Endodermal cell (in vitro differentiated cells): ENCODE measurements at regions not wholly inside any gene's neighbourhood (a gene's known extent, or its start where the extent isn't known, plus 50 kb on each side); places are given as distances from the start of the nearest gene placed in this dataset.

Source experiments
- DNase-seq: peaks from one replicate; pipeline ENCODE4 v3.0.0-alpha.2; 2017
- H3K27ac ChIP-seq: 2 replicates; pipeline ENCODE4 v1.5.1; 2013; ENCODE audit warnings: mild to moderate bottlenecking, low read depth, low read length, moderate library complexity
- H3K27me3 ChIP-seq: 2 replicates; pipeline ENCODE4 v1.6.1; 2013; ENCODE audit warnings: mild to moderate bottlenecking, low read length, moderate library complexity; ENCODE audit not compliant: insufficient read depth, control insufficient read depth, poor library complexity, severe bottlenecking
- H3K36me3 ChIP-seq: 2 replicates; pipeline ENCODE4 v1.7.0; 2013; ENCODE audit warnings: mild to moderate bottlenecking, low read length, moderate library complexity; ENCODE audit not compliant: control insufficient read depth, insufficient read depth
- H3K4me1 ChIP-seq: one replicate; pipeline ENCODE4 v1.7.0; 2013; ENCODE audit warnings: low read length; ENCODE audit not compliant: control insufficient read depth, insufficient read depth
- H3K4me3 ChIP-seq: 2 replicates; pipeline ENCODE4 v1.5.1; 2013; ENCODE audit warnings: mild to moderate bottlenecking, low read length, moderate library complexity
- H3K9ac ChIP-seq: 2 replicates; pipeline ENCODE4 v1.6.1; 2013; ENCODE audit warnings: mild to moderate bottlenecking, low read length, moderate library complexity; ENCODE audit not compliant: poor library complexity, severe bottlenecking; ENCODE audit errors: extremely low read depth
- H3K9me3 ChIP-seq: 2 replicates; pipeline ENCODE4 v1.6.1; 2013; ENCODE audit warnings: mild to moderate bottlenecking, low read length, moderate library complexity; ENCODE audit not compliant: control insufficient read depth
- H3K27ac Mint-ChIP-seq: 2 replicates; pipeline ENCODE4 v1.8.0; 2020; ENCODE audit warnings: mixed read lengths
- H3K27me3 Mint-ChIP-seq: 2 replicates; pipeline ENCODE4 v1.8.0; 2021; ENCODE audit warnings: mild to moderate bottlenecking, mixed read lengths; ENCODE audit not compliant: insufficient read depth
- H3K36me3 Mint-ChIP-seq: 2 replicates; pipeline ENCODE4 v1.8.0; 2020; ENCODE audit warnings: low read depth, mixed read lengths
- H3K4me1 Mint-ChIP-seq: 2 replicates; pipeline ENCODE4 v1.8.0; 2020; ENCODE audit warnings: mixed read lengths
- H3K4me3 Mint-ChIP-seq: 2 replicates; pipeline ENCODE4 v1.8.0; 2020; ENCODE audit warnings: mild to moderate bottlenecking, moderate library complexity, mixed read lengths
- H3K9me3 Mint-ChIP-seq: 2 replicates; pipeline ENCODE4 v1.8.0; 2020; ENCODE audit warnings: mild to moderate bottlenecking, mixed read lengths
- CTCF ChIP-seq: fragments of 200-600 bp; sonication (generic); conservative IDR thresholded peaks from 2 replicates; pipeline ENCODE4 v1.5.0; 2021; ENCODE audit warnings: antibody characterized with exemption, mild to moderate bottlenecking
- WGBS, 2 experiments: methylation state at CpG; one replicate each; pipeline versions ENCODE4 v1.1.5 to v1.1.7; 2013; ENCODE audit warnings: missing lambda C conversion rate in 2 of 2, mixed read lengths in 1 of 2; ENCODE audit not compliant: insufficient coverage in 1 of 2, insufficient read length in 1 of 2; 5-methylcytosine and 5-hydroxymethylcytosine counted together

- Histone ChIP-seq H3K9ac (no peak overlapping the region), H3K4me1 (peaks cover 12% of the 10 kb centered on the region), H3K4me3 (no peak overlapping the region), H3K27ac (peak overlapping the region; percentile 79), H3K27me3 (no peaks in the 10 kb centered on the region), H3K36me3 (no peaks in the 10 kb centered on the region), H3K9me3 (no peaks in the 10 kb centered on the region)
- TF ChIP-seq CTCF: no peak
- no peaks in the 10 kb centered on the region for H3K36me3 Mint-ChIP-seq
- peaks cover 8% of the 10 kb centered on the region for H3K4me1 Mint-ChIP-seq
- H3K9me3 Mint-ChIP-seq: peaks cover 1% of the 10 kb centered on the region
- no peak overlapping the region for H3K4me3 Mint-ChIP-seq
- no peak for DNase-seq
- WGBS, 2 experiments: 80 to 81% methylated on average over 2 of the region's 2 CpGs
- no peak overlapping the region for H3K27ac Mint-ChIP-seq
- peaks cover 4% of the 10 kb centered on the region for H3K27me3 Mint-ChIP-seq
Measured at GRCh38 chr11:112513417-112513816, 252.8 kb upstream of the PLET1 start.

GRCh38 chr11:112514011-112514740 is 253.5 kb upstream of the PLET1 start:
- TF ChIP-seq CTCF: no peak
- Histone ChIP-seq H3K36me3 (no peaks in the 10 kb centered on the region), H3K4me1 (peaks cover 12% of the 10 kb centered on the region), H3K9ac (no peak overlapping the region), H3K9me3 (no peaks in the 10 kb centered on the region), H3K4me3 (no peak overlapping the region), H3K27ac (peak overlapping the region; percentile 79), H3K27me3 (no peaks in the 10 kb centered on the region)
- H3K36me3 Mint-ChIP-seq: no peaks in the 10 kb centered on the region
- peaks cover 8% of the 10 kb centered on the region for H3K4me1 Mint-ChIP-seq
- H3K9me3 Mint-ChIP-seq: peaks cover 4% of the 10 kb centered on the region
- peaks cover 4% of the 10 kb centered on the region for H3K27me3 Mint-ChIP-seq
- H3K27ac Mint-ChIP-seq: no peak overlapping the region
- 40 to 87% methylated on average over 1 to 5 of the region's 5 CpGs for WGBS, 2 experiments
- no peak for DNase-seq
- no peak overlapping the region for H3K4me3 Mint-ChIP-seq

GRCh38 chr11:112516261-112516660 is 255.6 kb upstream of the PLET1 start:
- peaks cover 3% of the 10 kb centered on the region for H3K4me1 Mint-ChIP-seq
- Histone ChIP-seq H3K4me1 (peaks cover 5% of the 10 kb centered on the region), H3K36me3 (no peaks in the 10 kb centered on the region), H3K9me3 (no peaks in the 10 kb centered on the region), H3K27ac (no peak overlapping the region), H3K4me3 (no peak overlapping the region), H3K9ac (no peak overlapping the region), H3K27me3 (no peaks in the 10 kb centered on the region)
- WGBS, 2 experiments: 75 to 84% methylated on average over 1 to 2 of the region's 2 CpGs
- peaks cover 4% of the 10 kb centered on the region for H3K9me3 Mint-ChIP-seq
- no peak overlapping the region for H3K4me3 Mint-ChIP-seq
- no peak for TF ChIP-seq CTCF
- no peak for DNase-seq
- H3K36me3 Mint-ChIP-seq: no peaks in the 10 kb centered on the region
- no peak overlapping the region for H3K27ac Mint-ChIP-seq
- H3K27me3 Mint-ChIP-seq: peaks cover 4% of the 10 kb centered on the region
